Left renal cortex interstitium (tissue), 4 donors: ENCODE measurements at regions not wholly inside any gene's neighbourhood (a gene's known extent, or its start where the extent isn't known, plus 50 kb on each side); places are given as distances from the start of the nearest gene placed in this dataset.

Source experiments
- DNase-seq, 4 donors: peaks; one replicate each; pipeline ENCODE4 v3.0.0-alpha.2; 2013; ENCODE audit warnings: low read depth in 4 of 4, low spot score in 2 of 4, missing footprints in 1 of 4

DNA sequence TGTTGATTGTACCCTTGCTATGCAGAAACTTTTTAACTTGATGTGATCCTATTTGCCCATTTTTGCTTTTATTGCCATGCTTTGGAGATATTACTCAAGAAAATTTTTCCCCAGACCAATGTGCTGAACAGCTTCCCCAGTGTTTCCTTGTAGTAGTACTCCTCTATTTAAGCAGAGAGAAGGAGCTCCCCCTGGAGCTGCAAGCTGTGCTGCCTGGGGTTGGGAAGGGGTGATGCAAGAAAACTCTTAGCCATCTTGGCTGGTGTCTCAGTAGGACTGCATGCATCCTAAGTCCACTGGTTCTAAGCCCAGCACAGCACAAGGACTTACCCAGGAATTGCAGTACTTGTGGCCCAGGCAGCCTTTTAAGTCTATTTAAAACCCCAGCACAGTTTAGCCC, 121.6 kb downstream of the NTMT2 start:
- no peak for DNase-seq

DNA sequence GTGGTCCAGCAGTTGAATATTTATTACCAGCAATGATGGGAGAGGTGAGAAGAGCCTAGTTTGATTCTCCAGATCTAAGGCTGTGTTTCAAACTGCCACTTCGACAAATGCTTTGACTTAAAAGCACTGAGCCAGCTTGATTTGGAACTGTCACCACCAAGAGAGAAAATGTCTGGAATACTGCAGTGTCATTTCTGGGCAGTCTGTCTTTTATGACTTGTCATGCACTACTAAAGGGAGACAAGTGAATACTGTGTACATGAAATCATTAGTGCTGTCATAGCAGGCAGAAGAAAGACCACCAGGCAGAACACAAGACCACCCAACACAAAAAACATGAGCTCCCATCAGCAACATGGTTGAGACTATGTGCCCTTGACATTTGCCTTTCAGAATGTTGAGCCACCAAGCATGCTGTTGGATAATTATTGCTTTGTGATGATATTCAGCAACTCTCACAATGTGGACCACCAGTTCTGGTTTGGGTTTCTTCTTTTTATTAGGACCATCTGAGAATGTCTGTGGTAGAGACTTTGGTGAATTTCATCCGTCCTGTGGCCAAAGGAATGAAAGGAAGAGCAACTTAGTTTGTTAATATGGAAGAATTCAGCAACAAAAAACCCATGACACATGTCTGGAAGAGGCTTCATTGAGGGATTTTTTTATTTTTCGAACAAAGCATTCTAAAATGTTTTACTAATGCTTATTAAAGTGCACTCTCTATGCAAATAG, 125.8 kb downstream of the NTMT2 start:
- DNase-seq = no peak

GRCh38 chr1:170273291-170274130, 127.8 kb downstream of the NTMT2 start:
- no peak for DNase-seq

- no peak for DNase-seq
Observed at GRCh38 chr1:170274131-170274501, 128.4 kb downstream of the NTMT2 start.

GRCh38 chr1:170277985-170278384, 132.2 kb downstream of the NTMT2 start:
- DNase-seq = no peak

DNA sequence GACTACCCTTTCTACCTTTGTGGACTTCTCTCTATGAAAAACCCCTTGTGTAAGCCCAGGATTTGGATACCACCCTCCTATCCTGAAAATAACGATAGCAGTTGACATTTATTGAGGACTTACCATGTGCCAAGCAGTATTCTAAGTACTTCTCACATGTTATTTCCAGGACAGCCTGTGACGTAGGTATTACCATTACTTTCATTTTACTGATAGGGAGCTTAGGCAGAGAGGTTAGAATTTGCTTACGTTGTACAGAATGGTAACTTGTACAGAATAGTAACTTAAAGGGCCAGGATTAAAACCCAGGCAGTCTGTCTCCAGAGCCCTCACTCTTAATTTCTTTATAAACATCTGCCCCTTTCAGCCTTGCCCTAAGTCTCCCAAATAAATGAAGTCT, 138.3 kb downstream of the NTMT2 start:
- DNase-seq = no peak

DNA sequence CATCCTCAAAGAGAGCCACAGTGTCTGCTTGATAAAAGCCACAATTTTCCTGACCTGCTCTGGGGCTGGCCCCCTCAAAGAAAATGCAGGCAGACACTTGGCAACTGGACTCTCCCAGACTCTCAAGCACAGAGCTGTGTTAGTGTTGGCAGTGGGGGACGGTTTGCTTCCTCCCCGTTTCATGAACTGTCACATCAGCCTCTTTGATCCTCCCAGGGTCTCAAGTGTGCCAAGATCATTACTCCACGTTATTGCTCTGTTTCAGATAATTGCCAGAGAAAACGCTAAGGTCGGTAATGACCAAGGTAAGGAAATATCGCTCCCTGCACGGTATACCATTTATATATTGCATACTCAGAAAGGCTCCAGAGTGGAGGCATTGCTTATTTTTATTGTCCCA, 138.8 kb downstream of the NTMT2 start:
- DNase-seq = no peak

- no peak for DNase-seq
Observed at GRCh38 chr1:170284951-170285350, 139.2 kb downstream of the NTMT2 start.

- no peak for DNase-seq
Observed at GRCh38 chr1:170288155-170288554, 142.4 kb downstream of the NTMT2 start.

- DNase-seq = no peak
Observed at GRCh38 chr1:170290276-170290675, 144.5 kb downstream of the NTMT2 start.

- no peak for DNase-seq
Observed at GRCh38 chr1:170290991-170291390, 145.2 kb downstream of the NTMT2 start.

GRCh38 chr1:170291516-170291915, 145.8 kb downstream of the NTMT2 start:
- no peak for DNase-seq

DNA sequence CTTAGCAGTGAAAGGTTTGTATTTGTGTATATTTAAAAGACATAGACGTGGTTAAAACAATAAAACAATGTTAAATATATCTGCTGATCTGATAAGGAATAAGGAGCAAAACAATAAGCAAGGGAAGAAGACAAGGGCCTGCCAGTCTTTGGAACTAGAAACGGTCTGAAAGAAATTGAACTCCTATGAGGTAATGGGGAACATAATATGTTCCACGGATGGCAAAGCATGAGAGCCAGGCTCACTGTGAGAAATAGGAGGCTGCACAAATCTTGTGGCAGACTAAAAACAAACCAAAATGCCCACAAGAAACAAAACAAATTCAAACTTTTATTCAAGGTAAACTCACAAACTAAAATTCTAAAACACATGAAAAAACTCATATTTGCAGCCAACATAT, 150.5 kb downstream of the NTMT2 start:
- DNase-seq = no peak

DNA sequence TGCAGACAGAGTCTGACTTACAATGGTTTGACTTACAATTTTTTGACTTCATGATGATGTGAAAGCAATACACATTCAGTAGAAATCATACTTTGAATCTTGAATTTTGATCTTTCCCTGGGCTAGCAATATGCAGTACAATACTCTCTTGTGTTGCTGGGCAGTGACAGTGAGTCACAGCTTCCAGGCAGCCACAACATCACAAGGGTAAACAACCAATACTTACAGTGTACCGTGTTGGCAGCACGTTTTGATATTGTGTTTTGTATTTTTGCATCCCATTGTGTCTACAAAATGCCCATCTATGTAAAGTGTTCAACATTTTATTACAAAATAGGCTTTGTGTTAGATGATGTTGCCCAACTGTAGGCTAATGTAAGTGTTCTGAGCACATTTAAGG, 150.9 kb downstream of the NTMT2 start:
- DNase-seq = no peak

- DNase-seq = no peak
Observed at GRCh38 chr1:170301596-170301995, 155.8 kb downstream of the NTMT2 start.

- DNase-seq = no peak
Observed at GRCh38 chr1:170303034-170303433, 157.3 kb downstream of the NTMT2 start.

- DNase-seq = no peak
Observed at GRCh38 chr1:170305777-170306512, 160.2 kb downstream of the NTMT2 start.

- no peak for DNase-seq
Observed at GRCh38 chr1:170306513-170306910, 160.8 kb downstream of the NTMT2 start.

DNA sequence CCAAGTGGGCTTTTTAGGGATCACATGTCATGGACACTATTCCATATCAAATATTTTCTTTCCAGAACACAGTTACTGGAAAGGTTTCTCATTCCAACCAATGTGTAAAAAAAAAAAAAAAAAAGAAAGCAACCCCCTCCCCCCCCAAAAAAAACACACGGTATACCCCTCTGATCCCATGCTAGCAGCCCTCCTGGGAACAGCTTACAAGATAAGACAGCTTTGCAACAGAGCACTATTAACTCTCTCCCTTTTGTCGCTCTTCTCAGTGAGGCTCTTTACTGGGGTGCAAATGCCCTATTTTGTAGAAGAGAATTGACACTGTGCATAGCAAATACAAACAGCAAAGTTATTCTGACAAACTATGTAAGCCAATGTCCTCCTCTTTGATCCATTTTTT, 161.2 kb downstream of the NTMT2 start:
- no peak for DNase-seq

DNA sequence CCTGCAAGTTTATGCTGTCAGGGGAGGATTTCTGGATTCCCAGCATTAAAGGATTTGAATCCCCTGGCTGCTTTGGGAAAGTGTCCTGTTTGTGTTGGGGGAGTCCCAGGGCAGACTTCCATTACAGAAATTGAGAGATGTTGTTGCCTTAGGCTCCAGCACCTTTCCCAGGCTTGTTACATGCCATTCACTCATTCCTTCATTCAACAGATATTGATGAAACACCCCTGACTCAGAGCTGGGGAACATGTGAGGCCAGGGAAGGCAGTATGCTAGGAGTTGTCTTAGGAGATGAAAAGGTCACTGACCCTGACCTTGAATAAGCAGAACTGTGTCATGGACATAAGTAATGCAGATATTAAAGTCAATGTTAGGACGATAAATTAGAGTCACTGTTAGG, 161.7 kb downstream of the NTMT2 start:
- DNase-seq = no peak

DNA sequence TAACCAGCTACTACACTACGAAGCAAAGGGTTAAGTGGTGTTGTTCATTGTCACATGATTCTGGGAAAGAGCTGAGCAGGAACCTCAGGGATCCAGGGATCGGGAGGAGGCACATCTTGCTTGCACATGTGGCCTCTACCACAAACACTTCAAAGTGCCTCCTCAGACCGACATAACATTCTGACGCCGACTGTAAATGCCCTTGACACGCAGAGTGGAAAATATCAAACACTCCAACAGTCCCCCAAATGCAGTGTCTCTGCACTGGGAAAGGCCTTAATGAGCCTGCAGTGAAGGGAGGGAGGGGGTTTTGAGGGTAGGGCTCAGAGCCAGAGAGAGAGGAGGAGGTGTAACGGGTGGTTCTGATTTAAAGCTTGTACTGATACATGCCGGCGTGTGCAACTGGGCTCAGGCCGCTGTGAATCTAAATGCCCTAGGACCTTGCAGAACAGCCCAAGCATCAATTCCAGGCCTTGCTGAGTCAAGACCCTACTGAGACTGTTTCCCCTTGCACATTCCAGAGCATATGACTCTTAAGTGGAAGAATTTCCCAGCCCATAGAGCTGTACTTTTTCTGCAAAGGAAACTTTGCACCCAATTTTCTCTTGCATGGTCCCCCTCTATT, 163.7 kb downstream of the NTMT2 start:
- DNase-seq = no peak
